Activated T-helper 17 cell treated with anti-CD3 and anti-CD28 coated beads, Interleukin-2, amount 50 U/mL, for 72 hours (primary cell): ENCODE measurements at regions not wholly inside any gene's neighbourhood (a gene's known extent, or its start where the extent isn't known, plus 50 kb on each side); places are given as distances from the start of the nearest gene placed in this dataset.

Source experiments
- ATAC-seq: fragments of 150-1000 bp; cut with Tn5 transposase; replicated peaks from 2 replicates; pipeline ENCODE4 v1.10.0; 2021; ENCODE audit warnings: mild to moderate bottlenecking, moderate library complexity
- H3K27ac Mint-ChIP-seq: one replicate; pipeline ENCODE4 v1.8.0; 2022; ENCODE audit warnings: mixed read lengths
- H3K27me3 Mint-ChIP-seq: one replicate; pipeline ENCODE4 v1.8.0; 2022; ENCODE audit warnings: mixed read lengths
- H3K36me3 Mint-ChIP-seq: one replicate; pipeline ENCODE4 v1.8.0; 2022; ENCODE audit warnings: low read depth, mild to moderate bottlenecking, mixed read lengths
- H3K4me1 Mint-ChIP-seq: one replicate; pipeline ENCODE4 v1.8.0; 2022; ENCODE audit warnings: mixed read lengths
- H3K4me3 Mint-ChIP-seq: one replicate; pipeline ENCODE4 v1.8.0; 2022; ENCODE audit warnings: mild to moderate bottlenecking, mixed read lengths
- H3K9me3 Mint-ChIP-seq: one replicate; pipeline ENCODE4 v1.8.0; 2022; ENCODE audit warnings: mixed read lengths

- Mint-ChIP-seq H3K36me3 (no peaks in the 10 kb centered on the region), H3K27me3 (no peaks in the 10 kb centered on the region), H3K27ac (no peak overlapping the region), H3K4me1 (no peaks in the 10 kb centered on the region), H3K4me3 (no peak overlapping the region), H3K9me3 (no peaks in the 10 kb centered on the region)
- ATAC-seq, result no peak
Measured at GRCh38 chr13:80009760-80010159, 331.2 kb downstream of the SPRY2 start.

GRCh38 chr13:80006940-80007339 is 334.0 kb downstream of the SPRY2 start:
- H3K4me1 Mint-ChIP-seq, result no peaks in the 10 kb centered on the region
- no peak overlapping the region for H3K4me3 Mint-ChIP-seq
- no peaks in the 10 kb centered on the region for H3K27me3 Mint-ChIP-seq
- H3K9me3 Mint-ChIP-seq, result no peaks in the 10 kb centered on the region
- H3K27ac Mint-ChIP-seq, result no peak overlapping the region
- no peaks in the 10 kb centered on the region for H3K36me3 Mint-ChIP-seq
- no peak for ATAC-seq

- no peak overlapping the region for H3K4me3 Mint-ChIP-seq
- ATAC-seq, result no peak
- no peak overlapping the region for H3K27ac Mint-ChIP-seq
- H3K4me1 Mint-ChIP-seq, result no peaks in the 10 kb centered on the region
- no peaks in the 10 kb centered on the region for H3K36me3 Mint-ChIP-seq
- no peaks in the 10 kb centered on the region for H3K27me3 Mint-ChIP-seq
- no peaks in the 10 kb centered on the region for H3K9me3 Mint-ChIP-seq
Measured at GRCh38 chr13:80001510-80001842, 339.4 kb downstream of the SPRY2 start.

GRCh38 chr13:80000684-80001509 is 340.0 kb downstream of the SPRY2 start:
- ATAC-seq, result no peak
- no peaks in the 10 kb centered on the region for H3K9me3 Mint-ChIP-seq
- H3K36me3 Mint-ChIP-seq, result no peaks in the 10 kb centered on the region
- no peaks in the 10 kb centered on the region for H3K27me3 Mint-ChIP-seq
- H3K4me1 Mint-ChIP-seq, result no peaks in the 10 kb centered on the region
- no peak overlapping the region for H3K27ac Mint-ChIP-seq
- H3K4me3 Mint-ChIP-seq, result no peak overlapping the region

GRCh38 chr13:79999601-80000000 is 341.3 kb downstream of the SPRY2 start:
- no peaks in the 10 kb centered on the region for H3K36me3 Mint-ChIP-seq
- no peak overlapping the region for H3K4me3 Mint-ChIP-seq
- ATAC-seq, result no peak
- H3K27me3 Mint-ChIP-seq, result no peaks in the 10 kb centered on the region
- no peaks in the 10 kb centered on the region for H3K4me1 Mint-ChIP-seq
- H3K9me3 Mint-ChIP-seq, result peaks cover 3% of the 10 kb centered on the region
- H3K27ac Mint-ChIP-seq, result no peak overlapping the region

GRCh38 chr13:79998381-79998880 is 342.5 kb downstream of the SPRY2 start:
- Mint-ChIP-seq H3K36me3 (no peaks in the 10 kb centered on the region), H3K9me3 (peaks cover 3% of the 10 kb centered on the region), H3K4me1 (no peaks in the 10 kb centered on the region), H3K4me3 (no peak overlapping the region), H3K27me3 (no peaks in the 10 kb centered on the region), H3K27ac (no peak overlapping the region)
- no peak for ATAC-seq

- no peak overlapping the region for H3K27ac Mint-ChIP-seq
- H3K4me3 Mint-ChIP-seq, result no peak overlapping the region
- peaks cover 3% of the 10 kb centered on the region for H3K9me3 Mint-ChIP-seq
- no peak for ATAC-seq
- H3K36me3 Mint-ChIP-seq, result no peaks in the 10 kb centered on the region
- no peaks in the 10 kb centered on the region for H3K4me1 Mint-ChIP-seq
- no peaks in the 10 kb centered on the region for H3K27me3 Mint-ChIP-seq
Measured at GRCh38 chr13:79997244-79997643, 343.7 kb downstream of the SPRY2 start.

GRCh38 chr13:79995334-79995733 is 345.6 kb downstream of the SPRY2 start:
- ATAC-seq, result no peak
- Mint-ChIP-seq H3K4me1 (no peaks in the 10 kb centered on the region), H3K36me3 (no peaks in the 10 kb centered on the region), H3K27ac (no peak overlapping the region), H3K27me3 (no peaks in the 10 kb centered on the region), H3K4me3 (no peak overlapping the region), H3K9me3 (peaks cover 8% of the 10 kb centered on the region)

- no peak overlapping the region for H3K4me3 Mint-ChIP-seq
- H3K27ac Mint-ChIP-seq, result no peak overlapping the region
- H3K36me3 Mint-ChIP-seq, result no peaks in the 10 kb centered on the region
- no peak for ATAC-seq
- H3K9me3 Mint-ChIP-seq, result peaks cover 12% of the 10 kb centered on the region
- H3K27me3 Mint-ChIP-seq, result no peaks in the 10 kb centered on the region
- no peaks in the 10 kb centered on the region for H3K4me1 Mint-ChIP-seq
Measured at GRCh38 chr13:79992111-79992510, 348.8 kb downstream of the SPRY2 start.

- Mint-ChIP-seq H3K4me3 (no peak overlapping the region), H3K9me3 (peaks cover 12% of the 10 kb centered on the region), H3K27ac (no peak overlapping the region), H3K36me3 (no peaks in the 10 kb centered on the region), H3K4me1 (no peaks in the 10 kb centered on the region), H3K27me3 (no peaks in the 10 kb centered on the region)
- no peak for ATAC-seq
Measured at GRCh38 chr13:79990048-79990447, 350.9 kb downstream of the SPRY2 start.

- H3K27ac Mint-ChIP-seq, result no peak overlapping the region
- no peak for ATAC-seq
- no peaks in the 10 kb centered on the region for H3K27me3 Mint-ChIP-seq
- no peaks in the 10 kb centered on the region for H3K36me3 Mint-ChIP-seq
- no peaks in the 10 kb centered on the region for H3K4me1 Mint-ChIP-seq
- H3K9me3 Mint-ChIP-seq, result peaks cover 9% of the 10 kb centered on the region
- no peak overlapping the region for H3K4me3 Mint-ChIP-seq
Measured at GRCh38 chr13:79989217-79989661, 351.7 kb downstream of the SPRY2 start.

GRCh38 chr13:79988573-79988972 is 352.4 kb downstream of the SPRY2 start:
- Mint-ChIP-seq H3K36me3 (no peaks in the 10 kb centered on the region), H3K4me1 (no peaks in the 10 kb centered on the region), H3K27me3 (no peaks in the 10 kb centered on the region), H3K4me3 (no peak overlapping the region), H3K9me3 (peaks cover 9% of the 10 kb centered on the region), H3K27ac (no peak overlapping the region)
- ATAC-seq, result no peak

- no peaks in the 10 kb centered on the region for H3K4me1 Mint-ChIP-seq
- ATAC-seq, result no peak
- no peaks in the 10 kb centered on the region for H3K27me3 Mint-ChIP-seq
Measured at GRCh38 chr13:79987761-79988160, 353.2 kb downstream of the SPRY2 start.

GRCh38 chr13:79987323-79987722 is 353.6 kb downstream of the SPRY2 start:
- Mint-ChIP-seq H3K36me3 (no peaks in the 10 kb centered on the region), H3K27me3 (no peaks in the 10 kb centered on the region), H3K4me1 (no peaks in the 10 kb centered on the region)

More at GRCh38 chr13:79987761-79988160, 353.2 kb downstream of the SPRY2 start:
- Mint-ChIP-seq H3K27ac (no peak overlapping the region), H3K36me3 (no peaks in the 10 kb centered on the region), H3K9me3 (peaks cover 12% of the 10 kb centered on the region), H3K4me3 (no peak overlapping the region)

GRCh38 chr13:79986890-79987289 is 354.0 kb downstream of the SPRY2 start:
- H3K4me3 Mint-ChIP-seq, result no peak overlapping the region
- ATAC-seq, result no peak
- H3K27me3 Mint-ChIP-seq, result no peaks in the 10 kb centered on the region
- H3K9me3 Mint-ChIP-seq, result peaks cover 10% of the 10 kb centered on the region
- H3K4me1 Mint-ChIP-seq, result no peaks in the 10 kb centered on the region
- H3K36me3 Mint-ChIP-seq, result no peaks in the 10 kb centered on the region
- H3K27ac Mint-ChIP-seq, result no peak overlapping the region

More at GRCh38 chr13:79987323-79987722, 353.6 kb downstream of the SPRY2 start:
- Mint-ChIP-seq H3K4me3 (no peak overlapping the region), H3K27ac (no peak overlapping the region), H3K9me3 (peaks cover 13% of the 10 kb centered on the region)
- ATAC-seq, result no peak
